ENCODE measurements at regions not wholly inside any gene's neighbourhood (a gene's known extent, or its start where the extent isn't known, plus 50 kb on each side); places are given as distances from the start of the nearest gene placed in this dataset.

GRCh38 chr12:107309020-107309419, 215.7 kb upstream of the CRY1 start:
- no peak for DNase-seq (ENCODE audit: low spot score)
- ATAC-seq, result no peak
- intact Hi-C loops (cut with DNase I), result no loop called here

GRCh38 chr12:107310621-107311020, 217.3 kb upstream of the CRY1 start:
- ATAC-seq (no peak), DNase-seq (ENCODE audit: low spot score) (no peak)

GRCh38 chr12:107311682-107312081, 218.3 kb upstream of the CRY1 start:
- DNase-seq (ENCODE audit: low spot score), result no peak
- intact Hi-C loops (cut with DNase I), result no loop called here
- ATAC-seq, result no peak

More at GRCh38 chr12:107310621-107311020, 217.3 kb upstream of the CRY1 start:
- intact Hi-C loops (cut with DNase I), result no loop called here

GRCh38 chr12:107317751-107318555, 224.6 kb upstream of the CRY1 start:
- intact Hi-C loops (cut with DNase I), result no loop called here
- peak; percentile 82 for DNase-seq (ENCODE audit: low spot score)
- peak; percentile 88 for ATAC-seq

GRCh38 chr12:107318556-107318805, 225.1 kb upstream of the CRY1 start:
- no peak for ATAC-seq
- intact Hi-C loops (cut with DNase I), result no loop called here
- DNase-seq (ENCODE audit: low spot score), result no peak

- intact Hi-C loops (cut with DNase I), result no loop called here
- ATAC-seq (no peak), DNase-seq (ENCODE audit: low spot score) (no peak)
Observed at GRCh38 chr12:107318806-107319532, 225.6 kb upstream of the CRY1 start.

GRCh38 chr12:107319533-107320032, 226.2 kb upstream of the CRY1 start:
- DNase-seq (ENCODE audit: low spot score) (no peak), ATAC-seq (no peak)
- intact Hi-C loops (cut with DNase I), result no loop called here

- ATAC-seq (peak; percentile 57), DNase-seq (ENCODE audit: low spot score) (no peak)
- intact Hi-C loops (cut with DNase I), result no loop called here
Observed at GRCh38 chr12:107320033-107320928, 226.9 kb upstream of the CRY1 start.

GRCh38 chr12:107320929-107321631, 227.7 kb upstream of the CRY1 start:
- peak; percentile 50 for ATAC-seq

GRCh38 chr12:107322063-107322462, 228.7 kb upstream of the CRY1 start:
- intact Hi-C loops (cut with DNase I), result no loop called here
- ATAC-seq (no peak), DNase-seq (ENCODE audit: low spot score) (no peak)

More at GRCh38 chr12:107320929-107321631, 227.7 kb upstream of the CRY1 start:
- intact Hi-C loops (cut with DNase I), result no loop called here
- DNase-seq (ENCODE audit: low spot score), result peak; percentile 59

- intact Hi-C loops (cut with DNase I), result no loop called here
Observed at GRCh38 chr12:107325075-107325608, 231.8 kb upstream of the CRY1 start.

GRCh38 chr12:107326237-107326636, 232.9 kb upstream of the CRY1 start:
- intact Hi-C loops (cut with DNase I), result no loop called here

More at GRCh38 chr12:107325075-107325608, 231.8 kb upstream of the CRY1 start:
- ATAC-seq (no peak), DNase-seq (ENCODE audit: low spot score) (no peak)

GRCh38 chr12:107327651-107328182, 234.4 kb upstream of the CRY1 start:
- ATAC-seq (no peak), DNase-seq (ENCODE audit: low spot score) (no peak)
- intact Hi-C loops (cut with DNase I), result no loop called here

More at GRCh38 chr12:107326237-107326636, 232.9 kb upstream of the CRY1 start:
- DNase-seq (ENCODE audit: low spot score) (no peak), ATAC-seq (no peak)

GRCh38 chr12:107328442-107329133, 235.2 kb upstream of the CRY1 start:
- ATAC-seq (peak; percentile 32), DNase-seq (ENCODE audit: low spot score) (no peak)

GRCh38 chr12:107329569-107330324, 236.4 kb upstream of the CRY1 start:
- no peak for DNase-seq (ENCODE audit: low spot score)
- intact Hi-C loops (cut with DNase I), result no loop called here
- ATAC-seq, result no peak

More at GRCh38 chr12:107328442-107329133, 235.2 kb upstream of the CRY1 start:
- intact Hi-C loops (cut with DNase I), result no loop called here

- ATAC-seq (no peak), DNase-seq (ENCODE audit: low spot score) (no peak)
- intact Hi-C loops (cut with DNase I), result no loop called here
Observed at GRCh38 chr12:107330831-107331431, 237.6 kb upstream of the CRY1 start.

- intact Hi-C loops (cut with DNase I), result no loop called here
- ATAC-seq, result no peak
- no peak for DNase-seq (ENCODE audit: low spot score)
Observed at GRCh38 chr12:107331471-107331870, 238.1 kb upstream of the CRY1 start.

Measured in sciatic nerve (tissue), 2 donors.